Activated CD4-positive, alpha-beta T cell treated with anti-CD3 and anti-CD28 coated beads for 36 hours (primary cell): ENCODE measurements at regions not wholly inside any gene's neighbourhood (a gene's known extent, or its start where the extent isn't known, plus 50 kb on each side); places are given as distances from the start of the nearest gene placed in this dataset.
"Not testable (repeated sequence)": the region's sequence is repeated elsewhere in the genome, so short reads cannot be mapped to it uniquely, and the experiment has no call there.

Source experiments
- ATAC-seq: fragments of 200-7000 bp; cut with Tn5 transposase; one replicate; pipeline ENCODE4 v1.10.0; 2021; ENCODE audit warnings: mild to moderate bottlenecking, moderate library complexity
- CTCF ChIA-PET: fragments of 350-600 bp; sonication (Branson Sonifier 250); formaldehyde crosslinking; loops from one replicate; lab custom pipeline; 2021; ENCODE audit warnings: antibody characterized with exemption; lab: Charles Lee
- POLR2A ChIA-PET: fragments of 350-600 bp; sonication (Branson Sonifier 250); formaldehyde crosslinking; loops from one replicate; lab custom pipeline; 2021; ENCODE audit warnings: antibody characterized with exemption, inconsistent platforms; lab: Charles Lee
- DNase-seq: peaks from one replicate; pipeline ENCODE4 v3.0.0-alpha.2; 2020
- H3K27ac Mint-ChIP-seq: one replicate; pipeline ENCODE4 v1.8.0; 2021; ENCODE audit warnings: mixed read lengths
- H3K27me3 Mint-ChIP-seq: one replicate; pipeline ENCODE4 v1.8.0; 2021; ENCODE audit warnings: mixed read lengths
- H3K36me3 Mint-ChIP-seq: one replicate; pipeline ENCODE4 v1.8.0; 2021; ENCODE audit warnings: low read depth, mixed read lengths
- H3K4me1 Mint-ChIP-seq: one replicate; pipeline ENCODE4 v1.8.0; 2021; ENCODE audit warnings: mixed read lengths
- H3K4me3 Mint-ChIP-seq: one replicate; pipeline ENCODE4 v1.8.0; 2021; ENCODE audit warnings: mild to moderate bottlenecking, moderate library complexity, mixed read lengths
- H3K9me3 Mint-ChIP-seq: one replicate; pipeline ENCODE4 v1.8.0; 2021; ENCODE audit warnings: low read depth, mixed read lengths
- intact Hi-C, 2 experiments: fragments of 100-400 bp; cut with DNase I in 1 of 2; cut with micrococcal nuclease in 1 of 2; formaldehyde crosslinking; loops; one replicate each; pipeline versions ENCODE4 v1.14.2 to v1.15.1; 2022 to 2024; cut with DNase I, micrococcal nuclease

DNA sequence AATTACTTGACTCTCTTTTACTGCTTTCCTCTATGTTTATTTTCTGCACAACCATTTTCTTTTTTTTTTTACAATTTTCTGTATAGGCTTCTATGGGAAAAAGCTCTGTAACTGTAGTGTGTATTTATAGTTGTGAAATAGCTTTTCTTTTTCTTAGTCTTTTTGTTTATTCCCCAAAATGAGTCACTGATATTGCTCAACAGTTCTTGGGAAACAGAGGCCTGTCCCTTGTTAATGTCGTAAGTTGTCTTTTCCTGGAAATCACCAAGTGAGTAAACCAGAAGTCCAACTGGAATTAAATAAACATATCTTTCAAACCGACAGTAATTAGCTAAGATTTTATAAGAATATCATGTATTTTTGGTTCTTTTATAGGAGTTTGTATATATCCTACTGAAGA is 325.1 kb upstream of the PRR16 start:
- CTCF ChIA-PET = no interaction called here
- Mint-ChIP-seq H3K36me3 (no peaks in the 10 kb centered on the region), H3K4me3 (no peak overlapping the region), H3K27me3 (no peaks in the 10 kb centered on the region), H3K9me3 (no peaks in the 10 kb centered on the region), H3K4me1 (no peaks in the 10 kb centered on the region), H3K27ac (no peak overlapping the region)
- intact Hi-C loops = no loop called here
- no peak for ATAC-seq
- DNase-seq = no peak
- POLR2A ChIA-PET = no interaction called here

DNA sequence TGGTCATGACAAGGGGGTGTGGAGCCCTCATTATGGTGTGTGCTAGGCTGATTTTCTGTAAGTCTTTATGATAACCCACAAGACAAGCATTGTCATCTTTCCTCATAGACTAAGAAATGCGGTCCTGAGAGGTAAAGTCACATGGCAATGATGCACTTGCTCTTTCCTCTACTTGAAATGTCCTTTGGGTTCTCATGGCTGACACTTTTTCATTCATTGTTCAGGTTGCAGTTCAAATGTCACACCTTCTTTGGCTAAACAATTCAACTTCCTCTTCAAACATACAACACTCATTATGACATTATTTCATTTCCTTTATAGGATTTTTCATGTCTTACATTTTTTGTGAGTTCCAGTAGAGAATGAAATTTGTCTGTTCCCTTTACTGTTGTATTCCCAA is 323.6 kb upstream of the PRR16 start:
- Mint-ChIP-seq H3K4me1 (no peaks in the 10 kb centered on the region), H3K9me3 (peaks cover 1% of the 10 kb centered on the region), H3K27ac (no peak overlapping the region), H3K27me3 (no peaks in the 10 kb centered on the region), H3K4me3 (no peak overlapping the region), H3K36me3 (no peaks in the 10 kb centered on the region)
- ChIA-PET CTCF (no interaction called here), POLR2A (no interaction called here)
- DNase-seq = no peak
- ATAC-seq = no peak
- intact Hi-C loops = no loop called here

DNA sequence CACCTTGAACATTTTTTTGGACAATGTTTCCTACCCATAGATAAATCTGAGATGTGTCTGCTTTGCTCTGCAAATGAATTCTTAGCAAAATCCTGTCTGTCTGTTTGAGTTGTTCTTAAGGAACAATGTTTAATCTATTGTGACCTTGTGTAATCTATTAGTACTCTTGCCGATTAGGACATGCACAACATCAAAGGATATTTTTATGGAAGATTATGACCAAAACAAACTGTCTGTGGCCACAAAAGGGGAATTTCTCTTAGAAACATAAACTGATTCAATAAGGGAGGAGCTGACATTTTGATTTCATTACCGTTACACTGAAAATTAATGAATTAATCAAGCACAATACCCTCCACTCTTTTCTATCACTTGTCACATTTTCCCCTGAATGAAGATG is 323.0 kb upstream of the PRR16 start:
- CTCF ChIA-PET = no interaction called here
- Mint-ChIP-seq H3K4me1 (no peaks in the 10 kb centered on the region), H3K4me3 (no peak overlapping the region), H3K9me3 (peaks cover 1% of the 10 kb centered on the region), H3K27ac (no peak overlapping the region), H3K36me3 (no peaks in the 10 kb centered on the region), H3K27me3 (no peaks in the 10 kb centered on the region)
- intact Hi-C loops = no loop called here
- ATAC-seq (no peak), DNase-seq (no peak)
- POLR2A ChIA-PET = no interaction called here

DNA sequence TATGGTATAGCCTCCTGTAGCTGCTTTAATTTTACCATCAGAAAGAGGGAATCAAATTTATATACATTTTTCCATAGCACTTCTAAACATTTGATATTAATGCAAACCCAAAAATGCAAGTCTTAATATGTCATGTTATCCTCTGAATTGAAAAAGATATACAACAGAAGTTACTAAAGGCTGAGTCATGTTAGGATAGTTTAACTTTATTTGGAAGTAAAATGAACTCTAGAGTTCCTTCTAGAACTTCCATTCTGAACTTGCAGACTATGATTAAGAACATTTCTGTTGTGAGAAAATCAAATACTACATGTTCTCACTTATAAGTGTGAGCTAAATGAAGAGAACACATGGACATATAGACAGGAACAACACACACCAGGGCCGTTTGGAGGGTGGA is 317.3 kb upstream of the PRR16 start:
- Mint-ChIP-seq H3K27me3 (no peaks in the 10 kb centered on the region), H3K4me3 (no peak overlapping the region), H3K36me3 (no peaks in the 10 kb centered on the region), H3K27ac (no peak overlapping the region), H3K9me3 (peaks cover 1% of the 10 kb centered on the region), H3K4me1 (no peaks in the 10 kb centered on the region)
- no peak for ATAC-seq
- DNase-seq = no peak
- intact Hi-C loops = no loop called here
- ChIA-PET CTCF (no interaction called here), POLR2A (no interaction called here)

DNA sequence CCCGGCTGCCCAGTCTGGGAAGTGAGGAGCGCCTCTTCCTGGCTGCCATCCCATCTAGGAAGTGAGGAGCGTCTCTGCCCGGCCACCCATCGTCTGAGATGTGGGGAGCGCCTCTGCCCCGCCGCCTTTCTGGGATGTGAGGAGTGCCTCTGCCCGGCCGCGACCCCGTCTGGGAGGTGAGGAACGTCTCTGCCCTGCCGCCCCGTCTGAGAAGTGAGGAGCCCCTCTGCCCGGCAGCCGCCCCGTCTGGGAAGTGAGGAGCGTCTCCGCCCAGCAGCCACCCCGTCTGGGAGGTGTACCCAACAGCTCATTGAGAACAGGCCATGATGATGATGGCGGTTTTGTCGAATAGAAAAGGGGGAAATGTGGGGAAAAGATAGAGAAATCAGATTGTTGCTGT is 316.2 kb upstream of the PRR16 start:
- H3K27ac Mint-ChIP-seq, H3K4me3 Mint-ChIP-seq, CTCF ChIA-PET, H3K4me1 Mint-ChIP-seq, DNase-seq, H3K9me3 Mint-ChIP-seq, H3K27me3 Mint-ChIP-seq, ATAC-seq, intact Hi-C loops, H3K36me3 Mint-ChIP-seq, POLR2A ChIA-PET: not testable (repeated sequence)

DNA sequence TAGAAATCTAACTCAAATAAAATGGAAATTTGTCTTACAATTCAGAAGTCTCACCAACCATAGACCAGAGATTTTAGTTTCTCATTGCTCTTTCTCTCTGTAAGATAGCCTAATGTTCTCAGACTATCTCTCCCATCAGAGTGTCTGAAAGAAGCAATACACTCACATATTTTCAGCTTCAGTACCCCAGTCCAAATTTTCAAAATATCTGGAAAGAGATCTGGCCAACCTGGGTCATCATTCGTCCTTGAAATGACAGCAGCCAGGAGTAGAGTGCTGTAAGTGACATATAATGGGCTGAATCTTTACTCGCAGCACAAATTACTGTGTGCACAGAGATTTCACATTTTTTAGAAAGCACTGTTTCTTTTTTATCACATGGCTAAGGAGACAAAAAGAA is 313.3 kb upstream of the PRR16 start:
- intact Hi-C loops = no loop called here
- CTCF ChIA-PET = no interaction called here
- Mint-ChIP-seq H3K4me3 (no peak overlapping the region), H3K9me3 (no peaks in the 10 kb centered on the region), H3K27ac (no peak overlapping the region), H3K4me1 (no peaks in the 10 kb centered on the region), H3K36me3 (no peaks in the 10 kb centered on the region), H3K27me3 (no peaks in the 10 kb centered on the region)
- no peak for ATAC-seq
- POLR2A ChIA-PET = no interaction called here
- DNase-seq = no peak

DNA sequence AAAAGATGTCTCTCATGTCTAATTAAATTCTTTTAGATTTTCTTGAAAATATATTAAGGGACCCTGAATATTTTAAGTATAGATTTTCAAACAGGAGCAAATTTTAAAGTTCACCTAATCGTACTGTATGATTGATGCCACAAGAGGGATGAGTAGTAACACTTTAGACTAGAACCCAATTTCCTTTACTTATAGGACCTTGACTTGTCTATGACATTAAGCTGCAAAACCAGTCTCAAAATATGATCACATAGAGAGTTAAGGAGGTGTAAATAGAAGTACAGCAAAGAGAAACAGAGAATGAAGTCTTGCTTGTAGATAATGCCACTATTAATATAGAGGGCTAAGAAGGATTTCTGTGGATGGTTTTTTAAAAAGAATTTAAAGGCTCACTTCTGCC is 312.9 kb upstream of the PRR16 start:
- H3K9me3 Mint-ChIP-seq = no peaks in the 10 kb centered on the region
- H3K27ac Mint-ChIP-seq = no peak overlapping the region
- ATAC-seq (no peak), DNase-seq (no peak)
- H3K27me3 Mint-ChIP-seq = no peaks in the 10 kb centered on the region
- CTCF ChIA-PET = no interaction called here
- H3K36me3 Mint-ChIP-seq = no peaks in the 10 kb centered on the region
- intact Hi-C loops = no loop called here
- POLR2A ChIA-PET = no interaction called here
- H3K4me3 Mint-ChIP-seq = no peak overlapping the region
- no peaks in the 10 kb centered on the region for H3K4me1 Mint-ChIP-seq

DNA sequence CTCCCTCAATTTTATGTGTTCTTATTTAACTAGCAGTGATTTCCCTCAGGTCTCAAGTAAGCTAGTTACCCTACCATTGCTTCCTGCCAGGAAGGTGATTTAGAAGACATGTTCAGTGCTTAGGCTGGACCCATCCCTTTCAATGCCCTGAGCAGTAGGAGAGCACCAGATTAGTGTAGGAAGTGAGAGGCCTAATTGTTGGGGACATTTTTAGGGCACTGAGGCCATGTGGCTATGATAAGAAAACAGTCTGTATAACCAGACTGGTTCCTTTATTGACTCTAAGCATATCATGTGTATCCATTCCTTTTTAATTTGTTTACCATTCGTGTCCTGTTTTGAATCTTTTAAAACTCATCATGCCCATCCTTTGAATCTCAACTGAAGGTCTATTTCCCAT is 312.3 kb upstream of the PRR16 start:
- intact Hi-C loops = no loop called here
- Mint-ChIP-seq H3K4me1 (no peaks in the 10 kb centered on the region), H3K27ac (no peak overlapping the region), H3K4me3 (no peak overlapping the region), H3K9me3 (no peaks in the 10 kb centered on the region), H3K36me3 (no peaks in the 10 kb centered on the region), H3K27me3 (no peaks in the 10 kb centered on the region)
- CTCF ChIA-PET = no interaction called here
- POLR2A ChIA-PET = no interaction called here
- ATAC-seq = no peak
- no peak for DNase-seq

DNA sequence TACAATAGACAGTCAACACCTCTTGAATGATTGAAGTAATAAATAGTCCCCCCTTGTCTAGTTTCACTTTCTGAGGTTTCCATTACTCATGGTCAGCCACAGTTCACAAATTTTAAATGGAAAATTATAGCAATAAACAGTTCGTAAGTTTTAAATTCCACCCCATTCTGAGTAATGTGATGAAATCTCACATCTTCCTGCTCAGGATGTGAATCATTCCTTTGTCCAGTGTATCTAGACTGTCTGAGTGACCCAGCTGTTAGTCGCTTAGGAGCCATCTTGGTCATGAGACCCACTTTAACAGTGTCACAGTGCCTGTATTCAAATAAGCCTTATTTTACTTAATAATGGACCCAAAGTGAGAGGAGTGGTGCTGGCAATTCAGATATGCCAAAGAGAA is 311.6 kb upstream of the PRR16 start:
- ChIA-PET POLR2A (no interaction called here), CTCF (no interaction called here)
- Mint-ChIP-seq H3K4me3 (no peak overlapping the region), H3K27me3 (no peaks in the 10 kb centered on the region), H3K36me3 (no peaks in the 10 kb centered on the region), H3K4me1 (no peaks in the 10 kb centered on the region), H3K27ac (no peak overlapping the region), H3K9me3 (no peaks in the 10 kb centered on the region)
- intact Hi-C loops = no loop called here
- ATAC-seq (no peak), DNase-seq (no peak)

DNA sequence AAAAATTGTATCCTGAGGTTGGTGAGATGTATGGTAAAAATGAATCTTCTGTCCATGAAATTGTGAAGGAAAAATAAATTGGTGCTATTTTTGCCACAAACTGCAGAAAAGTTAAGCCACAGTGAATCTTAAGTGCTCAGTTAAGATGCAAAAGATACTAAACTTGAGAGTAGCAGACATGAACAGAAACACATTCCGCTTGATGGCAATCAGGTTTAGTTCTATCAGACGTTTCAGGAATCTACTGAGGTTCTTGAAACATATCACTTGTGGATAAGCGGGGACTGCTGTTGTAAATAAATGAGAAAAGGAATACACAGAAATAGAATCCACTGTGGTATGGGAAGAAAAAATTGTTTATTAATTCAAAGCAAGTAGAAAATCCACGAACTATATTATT is 311.2 kb upstream of the PRR16 start:
- Mint-ChIP-seq H3K27ac (no peak overlapping the region), H3K4me1 (no peaks in the 10 kb centered on the region), H3K4me3 (no peak overlapping the region), H3K36me3 (no peaks in the 10 kb centered on the region), H3K27me3 (no peaks in the 10 kb centered on the region), H3K9me3 (no peaks in the 10 kb centered on the region)
- intact Hi-C loops = no loop called here
- POLR2A ChIA-PET = no interaction called here
- CTCF ChIA-PET = no interaction called here
- DNase-seq (no peak), ATAC-seq (no peak)

DNA sequence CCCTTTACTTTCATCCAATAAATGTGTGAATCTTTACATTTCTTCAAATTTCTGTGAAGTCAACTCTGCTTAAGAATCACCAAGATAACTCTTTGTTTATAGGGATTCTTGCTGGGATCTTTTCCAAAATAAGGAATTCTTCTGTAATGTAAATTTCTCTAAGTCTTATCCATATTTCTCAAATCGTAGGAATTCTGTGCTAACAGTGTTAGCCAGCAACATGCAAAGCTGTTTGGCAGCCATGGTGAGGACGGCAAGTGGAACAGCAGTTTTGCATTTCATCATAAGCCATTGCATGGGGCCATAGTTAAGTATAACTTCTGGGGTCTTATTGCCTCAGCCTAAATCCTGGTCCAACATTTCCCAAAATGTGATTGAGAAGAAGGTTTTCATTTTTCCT is 310.5 kb upstream of the PRR16 start:
- CTCF ChIA-PET = no interaction called here

DNA sequence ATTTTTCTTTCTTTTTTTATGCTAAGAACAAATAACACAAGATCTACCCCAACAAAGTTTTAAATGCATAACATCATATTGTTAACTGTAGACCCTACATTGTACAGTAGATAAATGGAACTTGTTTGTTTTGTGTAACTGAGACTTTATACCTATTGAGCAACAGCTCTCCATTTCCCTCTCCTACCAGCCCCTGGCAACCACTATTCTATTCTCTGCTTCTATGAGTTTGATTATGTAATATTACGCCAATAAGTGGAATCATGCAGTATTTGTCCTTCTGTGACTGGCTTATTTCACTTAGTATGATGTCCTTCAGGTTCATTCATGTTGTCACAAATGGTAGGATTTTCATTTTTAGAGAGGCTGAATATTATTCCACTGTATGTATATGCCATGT is 308.2 kb upstream of the PRR16 start:
- no peak overlapping the region for H3K27ac Mint-ChIP-seq
- no peaks in the 10 kb centered on the region for H3K4me1 Mint-ChIP-seq
- ChIA-PET CTCF (no interaction called here), POLR2A (no interaction called here)
- H3K36me3 Mint-ChIP-seq = no peaks in the 10 kb centered on the region
- intact Hi-C loops = no loop called here
- H3K27me3 Mint-ChIP-seq = no peaks in the 10 kb centered on the region
- no peak overlapping the region for H3K4me3 Mint-ChIP-seq
- DNase-seq = no peak
- no peak for ATAC-seq
- no peaks in the 10 kb centered on the region for H3K9me3 Mint-ChIP-seq

More for the DNA sequence above, 310.5 kb upstream of the PRR16 start:
- Mint-ChIP-seq H3K4me1 (no peaks in the 10 kb centered on the region), H3K27ac (no peak overlapping the region), H3K4me3 (no peak overlapping the region), H3K27me3 (no peaks in the 10 kb centered on the region), H3K9me3 (no peaks in the 10 kb centered on the region), H3K36me3 (no peaks in the 10 kb centered on the region)
- intact Hi-C loops = no loop called here
- ATAC-seq = no peak
- no peak for DNase-seq
- POLR2A ChIA-PET = no interaction called here

DNA sequence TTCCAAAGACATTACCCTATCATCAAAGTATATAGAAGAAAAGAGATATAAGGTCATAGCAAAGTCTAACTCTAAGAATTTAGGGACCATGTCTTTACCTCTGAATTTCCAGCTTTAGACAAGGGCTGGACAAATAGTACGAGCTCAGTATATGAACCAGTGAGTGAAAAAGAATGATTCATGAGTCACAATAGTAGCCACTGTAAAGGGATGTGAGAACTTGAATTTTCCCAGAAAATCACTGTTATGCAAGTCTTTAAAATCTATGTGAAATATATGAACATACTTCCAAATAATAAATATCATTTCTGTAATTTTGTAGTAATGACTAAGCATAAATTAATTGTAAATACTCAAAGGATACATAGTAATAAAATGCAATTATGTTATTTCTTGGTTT is 305.9 kb upstream of the PRR16 start:
- ChIA-PET CTCF (no interaction called here), POLR2A (no interaction called here)
- DNase-seq = no peak
- Mint-ChIP-seq H3K27ac (no peak overlapping the region), H3K4me3 (no peak overlapping the region), H3K36me3 (no peaks in the 10 kb centered on the region), H3K4me1 (no peaks in the 10 kb centered on the region), H3K27me3 (no peaks in the 10 kb centered on the region), H3K9me3 (no peaks in the 10 kb centered on the region)
- no peak for ATAC-seq
- intact Hi-C loops = no loop called here
